ENCODE measurements at regions not wholly inside any gene's neighbourhood (a gene's known extent, or its start where the extent isn't known, plus 50 kb on each side); places are given as distances from the start of the nearest gene placed in this dataset.

DNA sequence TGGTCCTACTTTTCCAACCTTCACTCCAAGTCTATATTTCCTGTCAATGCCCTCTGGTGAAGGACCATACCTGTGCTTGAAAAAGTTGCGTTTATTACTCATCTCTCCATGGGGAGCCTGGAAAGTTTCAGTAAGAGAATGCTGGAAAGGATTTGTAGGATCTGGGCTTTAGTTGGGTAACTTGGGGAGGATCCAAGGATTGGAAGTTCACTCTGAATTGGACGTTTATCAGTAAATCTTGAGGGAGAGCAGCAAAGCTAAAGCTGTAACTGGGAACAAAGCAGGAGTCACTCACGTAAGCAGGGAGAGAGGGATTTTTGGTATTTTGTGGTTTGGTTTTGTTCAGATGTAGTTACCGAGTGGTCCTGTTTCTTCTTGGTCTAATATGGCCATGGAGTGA is 51.4 kb upstream of the NPVF start:
- Histone ChIP-seq H3K4me1 (no peaks in the 10 kb centered on the region), H3K36me3 (no peaks in the 10 kb centered on the region), H3K27ac (no peak overlapping the region), H3K27me3 (peaks cover 0 to 3% of the 10 kb centered on the region in 2 donors), H3K4me3 (no peak overlapping the region), H3K9me3 (no peaks in the 10 kb centered on the region)
- intact Hi-C loops (cut with DNase I; ENCODE audit: low total_unique reads): no loop called here
- no peak for DNase-seq
- TF ChIP-seq, protein P1, sequence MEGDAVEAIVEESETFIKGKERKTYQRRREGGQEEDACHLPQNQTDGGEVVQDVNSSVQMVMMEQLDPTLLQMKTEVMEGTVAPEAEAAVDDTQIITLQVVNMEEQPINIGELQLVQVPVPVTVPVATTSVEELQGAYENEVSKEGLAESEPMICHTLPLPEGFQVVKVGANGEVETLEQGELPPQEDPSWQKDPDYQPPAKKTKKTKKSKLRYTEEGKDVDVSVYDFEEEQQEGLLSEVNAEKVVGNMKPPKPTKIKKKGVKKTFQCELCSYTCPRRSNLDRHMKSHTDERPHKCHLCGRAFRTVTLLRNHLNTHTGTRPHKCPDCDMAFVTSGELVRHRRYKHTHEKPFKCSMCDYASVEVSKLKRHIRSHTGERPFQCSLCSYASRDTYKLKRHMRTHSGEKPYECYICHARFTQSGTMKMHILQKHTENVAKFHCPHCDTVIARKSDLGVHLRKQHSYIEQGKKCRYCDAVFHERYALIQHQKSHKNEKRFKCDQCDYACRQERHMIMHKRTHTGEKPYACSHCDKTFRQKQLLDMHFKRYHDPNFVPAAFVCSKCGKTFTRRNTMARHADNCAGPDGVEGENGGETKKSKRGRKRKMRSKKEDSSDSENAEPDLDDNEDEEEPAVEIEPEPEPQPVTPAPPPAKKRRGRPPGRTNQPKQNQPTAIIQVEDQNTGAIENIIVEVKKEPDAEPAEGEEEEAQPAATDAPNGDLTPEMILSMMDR (IDR thresholded peaks at IDR 0.05): no peak

- H3K4me1 ChIP-seq: no peaks in the 10 kb centered on the region
- no peak for DNase-seq
- intact Hi-C loops (cut with DNase I; ENCODE audit: low total_unique reads): no loop called here
- no peaks in the 10 kb centered on the region for H3K9me3 ChIP-seq
- no peak overlapping the region for H3K27ac ChIP-seq
- H3K4me3 ChIP-seq: no peak overlapping the region
- TF ChIP-seq, protein P1 (IDR thresholded peaks at IDR 0.05): no peak
- H3K27me3 ChIP-seq: peaks cover 0 to 3% of the 10 kb centered on the region in 2 donors
- no peaks in the 10 kb centered on the region for H3K36me3 ChIP-seq
Measured at GRCh38 chr7:25280181-25280580, 51.9 kb upstream of the NPVF start.

DNA sequence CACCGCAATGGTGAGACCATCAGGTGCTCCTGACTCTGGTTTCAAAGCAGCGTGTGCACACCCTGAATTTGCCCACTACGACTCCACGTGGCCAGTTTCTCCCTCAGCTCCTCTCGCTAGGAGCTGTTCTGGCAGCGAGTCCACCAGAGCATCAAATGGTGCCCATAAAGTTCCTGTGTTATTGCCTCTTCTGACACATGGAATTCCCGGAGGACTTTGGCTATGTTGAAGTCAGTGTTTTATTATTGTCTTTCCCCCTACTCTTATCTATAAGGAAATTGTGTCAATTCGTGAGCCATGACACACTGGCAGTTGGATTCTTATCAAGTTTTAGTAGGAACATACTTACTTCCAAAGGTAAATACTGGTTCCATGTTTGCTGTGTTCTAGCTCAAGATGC is 53.9 kb upstream of the NPVF start:
- no peak overlapping the region for H3K4me3 ChIP-seq
- no peak overlapping the region for H3K27ac ChIP-seq
- H3K9me3 ChIP-seq: no peaks in the 10 kb centered on the region
- no peak for DNase-seq
- H3K36me3 ChIP-seq: no peaks in the 10 kb centered on the region
- H3K4me1 ChIP-seq: no peaks in the 10 kb centered on the region
- no peaks in the 10 kb centered on the region for H3K27me3 ChIP-seq
- intact Hi-C loops (cut with DNase I; ENCODE audit: low total_unique reads): no loop called here
- TF ChIP-seq, protein P1 (IDR thresholded peaks at IDR 0.05): no peak

DNA sequence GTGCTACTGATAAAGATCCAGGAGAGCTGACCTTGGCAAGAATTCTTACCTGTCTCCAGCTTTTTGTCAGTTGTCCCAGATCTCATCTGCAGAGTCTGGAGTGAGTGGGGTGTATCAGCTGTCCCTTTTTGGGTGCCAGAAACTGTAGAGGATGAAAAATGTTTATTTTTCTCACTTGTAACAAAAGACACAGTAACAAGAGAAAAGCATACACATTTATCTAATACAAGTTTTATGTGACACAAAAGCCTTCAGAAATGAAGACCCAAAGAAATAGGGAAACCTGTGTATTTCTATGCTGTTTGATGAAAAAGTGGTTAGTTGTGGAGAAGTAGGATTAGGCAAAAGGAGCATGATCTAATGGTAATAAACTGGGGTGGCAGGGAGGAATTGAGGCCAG is 58.5 kb upstream of the NPVF start:
- Histone ChIP-seq H3K4me1 (peaks cover 0 to 11% (median 5%) of the 10 kb centered on the region in 4 donors), H3K27ac (no peak overlapping the region), H3K27me3 (no peaks in the 10 kb centered on the region), H3K4me3 (no peak overlapping the region), H3K9me3 (no peaks in the 10 kb centered on the region), H3K36me3 (no peaks in the 10 kb centered on the region)
- no peak for DNase-seq
- intact Hi-C loops (cut with DNase I; ENCODE audit: low total_unique reads): no loop called here
- TF ChIP-seq, protein P1 (IDR thresholded peaks at IDR 0.05): no peak

GRCh38 chr7:25287291-25287690 is 59.0 kb upstream of the NPVF start:
- H3K27me3 ChIP-seq: no peaks in the 10 kb centered on the region
- intact Hi-C loops (cut with DNase I; ENCODE audit: low total_unique reads): no loop called here
- TF ChIP-seq, protein P1 (IDR thresholded peaks at IDR 0.05): no peak

More at GRCh38 chr7:25287291-25287690, 59.0 kb upstream of the NPVF start:
- peaks cover 0 to 11% (median 5%) of the 10 kb centered on the region in 4 donors for H3K4me1 ChIP-seq
- H3K27ac ChIP-seq: no peak overlapping the region
- no peak for DNase-seq
- no peaks in the 10 kb centered on the region for H3K36me3 ChIP-seq
- no peak overlapping the region for H3K4me3 ChIP-seq
- no peaks in the 10 kb centered on the region for H3K9me3 ChIP-seq
